K562 (cell line): ENCODE measurements at regions not wholly inside any gene's neighbourhood (a gene's known extent, or its start where the extent isn't known, plus 50 kb on each side); places are given as distances from the start of the nearest gene placed in this dataset.

Experiments
- POLR2AphosphoS5 ChIP-seq: IDR thresholded peaks from 2 replicates; pipeline ENCODE4 v1.6.1; 2011; ENCODE audit warnings: mild to moderate bottlenecking, low read depth, low read length, moderate library complexity; ENCODE audit not compliant: control insufficient read depth, insufficient read depth
- ZBTB49 ChIP-seq: sonication (generic); formaldehyde crosslinking; IDR thresholded peaks from 2 replicates; pipeline ENCODE4 v1.8.0; 2022; ENCODE audit warnings: missing genetic modification reagents, mild to moderate bottlenecking, borderline replicate concordance
- ZNF24 ChIP-seq: fragments of 450-650 bp; IDR thresholded peaks from 2 replicates; pipeline ENCODE4 v1.6.1; 2016

GRCh38 chr2:12305931-12306330 is 410.8 kb upstream of the TRIB2 start:
- TF ChIP-seq ZNF24 (no peak), POLR2AphosphoS5 (no peak), ZBTB49 (CRISPR knock-in tag) (no peak)
